NCI-H524 (cell line): ENCODE measurements at regions not wholly inside any gene's neighbourhood (a gene's known extent, or its start where the extent isn't known, plus 50 kb on each side); places are given as distances from the start of the nearest gene placed in this dataset.

Experiments
- DNase-seq, 2 experiments: peaks; one replicate each; lab custom pipeline; 2025; lab: John Stamatoyannopoulos, UW

DNA sequence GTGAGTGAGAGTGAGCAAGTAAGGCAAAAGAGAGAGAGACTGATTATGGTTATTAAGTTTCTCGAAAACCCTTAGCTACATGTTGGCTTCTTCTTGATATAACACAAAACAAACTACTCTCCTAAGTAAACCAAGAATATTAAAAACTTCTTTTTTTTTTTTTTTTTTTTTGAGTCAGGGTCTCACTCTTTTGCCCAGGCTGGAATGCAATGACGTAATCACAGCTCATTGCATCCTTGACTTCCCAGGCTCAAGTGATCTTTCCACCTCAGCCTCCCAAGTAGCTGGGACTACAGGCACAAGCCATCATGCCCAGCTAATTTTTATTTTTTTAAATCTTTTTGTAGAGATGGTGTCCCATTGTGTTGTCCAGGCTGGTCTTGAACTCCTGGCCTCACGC lies 102.2 kb upstream of the IL6 start:
- DNase-seq: no peak

DNA sequence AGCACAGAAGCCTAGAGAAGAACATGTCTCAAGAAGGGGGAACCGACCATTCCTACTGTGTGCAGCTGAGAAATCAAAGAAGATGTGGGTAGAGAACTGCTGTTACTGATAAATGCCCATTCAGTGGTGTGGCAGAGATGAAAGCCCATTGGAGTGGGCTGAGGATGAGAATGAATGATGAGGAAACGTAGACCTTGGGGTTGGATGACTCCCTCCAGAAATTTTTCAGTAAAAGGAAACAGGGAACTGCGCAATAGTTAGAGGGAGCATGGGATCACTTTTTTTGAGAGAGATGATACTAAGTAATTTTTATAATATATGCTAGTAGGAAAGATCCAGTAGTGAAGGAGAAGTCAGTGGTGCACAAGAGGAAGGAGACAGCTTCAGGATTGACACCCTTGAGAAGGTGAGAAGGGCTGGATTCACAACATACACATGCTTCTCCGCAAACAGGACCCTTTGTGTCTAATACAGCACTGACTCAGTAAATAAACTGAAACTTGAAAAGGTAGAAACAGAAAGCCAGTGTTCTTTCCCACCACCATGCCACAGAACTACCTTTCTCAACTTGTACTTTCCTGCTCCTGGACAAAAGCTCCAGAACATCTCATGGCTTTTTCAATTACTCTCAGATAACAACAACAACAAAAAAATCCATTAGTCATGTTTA lies 104.7 kb upstream of the IL6 start:
- DNase-seq: no peak

DNA sequence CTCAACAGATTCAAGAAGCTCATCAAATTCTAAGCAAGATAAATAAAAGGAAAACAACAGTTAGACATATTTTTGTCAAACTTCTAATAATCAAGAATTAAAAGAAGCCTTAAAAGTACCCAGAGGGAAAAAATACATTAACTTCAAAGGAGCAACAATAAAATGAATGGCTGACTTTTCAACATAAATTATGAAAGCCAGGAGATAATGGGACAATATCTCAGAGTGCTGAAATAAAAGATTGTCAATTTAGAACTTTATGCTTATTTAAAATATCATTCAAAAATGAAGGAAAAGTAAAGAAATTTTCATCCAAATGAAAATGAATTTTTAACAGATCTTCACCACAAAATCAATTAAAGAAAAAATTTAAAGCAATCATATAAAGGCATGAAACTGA lies 108.5 kb upstream of the IL6 start:
- no peak for DNase-seq

DNA sequence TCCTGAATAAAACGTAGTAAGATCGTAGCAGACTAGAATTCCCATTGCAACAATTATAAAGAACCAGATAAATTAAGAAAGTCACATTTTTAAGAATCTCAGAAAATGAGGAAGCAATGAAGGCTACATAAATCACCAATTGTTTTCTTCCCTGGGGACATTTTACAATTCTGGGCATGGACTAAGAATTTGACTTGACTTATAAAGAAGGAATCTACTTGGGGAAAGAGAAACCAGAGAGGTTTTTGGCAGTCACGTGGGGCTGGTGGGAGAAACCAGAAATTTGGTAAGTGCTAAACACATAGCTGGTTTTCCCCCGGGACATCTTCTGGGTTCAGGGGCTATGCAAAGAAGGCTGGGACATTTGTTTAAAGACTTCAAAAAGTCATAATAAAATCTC lies 109.8 kb upstream of the IL6 start:
- DNase-seq: no peak

DNA sequence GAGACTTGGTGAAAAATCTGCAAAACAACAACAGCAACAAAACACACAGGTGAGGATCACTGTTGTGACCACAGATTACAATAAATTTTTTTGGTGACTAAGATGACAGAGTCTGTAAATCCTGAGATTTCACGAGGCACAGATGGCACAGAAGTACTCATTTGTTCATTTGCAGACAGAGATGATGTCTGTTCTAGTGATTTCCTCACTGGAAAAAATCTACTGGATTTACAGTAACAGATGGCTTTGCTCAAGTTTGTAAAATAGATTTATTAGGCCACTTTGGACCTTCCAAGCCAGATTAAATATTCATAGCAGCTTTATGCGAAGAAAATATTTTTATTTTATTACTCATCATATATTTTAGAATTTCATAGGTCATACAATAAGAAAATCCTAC lies 113.5 kb upstream of the IL6 start:
- DNase-seq: peak; percentile 18 to 83

DNA sequence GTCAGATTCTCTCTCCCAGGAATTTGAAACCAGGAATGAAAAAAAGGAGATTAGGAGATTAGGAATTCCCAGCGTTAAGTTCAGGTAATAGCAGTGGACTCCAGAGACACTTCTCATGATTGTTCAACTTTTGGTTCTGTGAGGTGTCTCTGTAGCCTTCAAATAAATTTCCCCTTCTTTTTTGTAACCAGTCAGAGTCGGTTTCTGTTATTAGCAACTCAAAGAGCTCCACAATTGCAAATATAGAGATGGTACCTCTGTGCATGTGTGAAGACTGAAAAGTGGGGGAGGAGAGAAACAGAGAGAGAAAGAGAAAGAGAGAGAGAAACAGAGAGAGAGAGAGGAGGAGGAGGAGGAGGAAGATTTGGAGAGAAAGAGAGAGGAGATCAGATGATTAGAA lies 112.8 kb upstream of the STEAP1B start:
- DNase-seq: no peak

- DNase-seq: no peak
Measured at GRCh38 chr7:22611758-22612079, 111.7 kb upstream of the STEAP1B start.

DNA sequence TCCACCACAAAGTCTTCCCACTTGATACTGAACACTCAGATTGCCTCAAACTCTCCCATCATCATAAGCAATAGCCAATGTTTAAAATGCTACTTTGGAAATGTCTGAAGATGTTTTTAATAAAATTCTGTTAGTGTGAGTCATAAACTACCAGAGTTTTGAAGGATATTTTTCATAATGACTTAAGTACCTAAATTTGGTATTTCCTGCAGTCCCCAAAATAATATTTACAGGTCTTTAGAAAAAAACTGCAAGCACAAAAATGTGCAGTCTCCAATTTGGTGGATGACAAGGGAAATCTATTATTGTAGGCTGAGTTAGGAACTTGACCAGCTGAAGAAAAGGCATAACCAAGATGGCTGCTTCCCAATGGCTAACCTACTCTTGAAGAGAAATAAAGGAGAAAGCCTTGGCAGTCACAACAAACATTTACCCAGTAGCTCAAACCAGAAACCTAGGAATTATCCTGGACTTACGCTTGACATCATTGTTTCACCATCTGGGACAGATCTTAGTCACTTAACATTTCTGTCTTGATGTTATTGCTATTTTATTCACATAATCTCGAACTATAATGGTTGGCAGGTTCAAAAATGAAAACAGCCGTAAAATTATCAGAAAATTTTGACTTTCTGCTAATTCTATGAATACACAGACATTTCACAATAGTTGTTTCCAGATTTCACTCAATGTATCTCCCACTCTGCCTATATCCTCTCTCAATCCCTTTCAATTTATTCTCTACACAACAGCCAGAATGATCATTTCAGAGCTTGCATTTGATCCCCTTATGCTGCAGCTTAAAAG lies 111.2 kb upstream of the STEAP1B start:
- DNase-seq: peak in 1 of 2 experiments; percentile 20

DNA sequence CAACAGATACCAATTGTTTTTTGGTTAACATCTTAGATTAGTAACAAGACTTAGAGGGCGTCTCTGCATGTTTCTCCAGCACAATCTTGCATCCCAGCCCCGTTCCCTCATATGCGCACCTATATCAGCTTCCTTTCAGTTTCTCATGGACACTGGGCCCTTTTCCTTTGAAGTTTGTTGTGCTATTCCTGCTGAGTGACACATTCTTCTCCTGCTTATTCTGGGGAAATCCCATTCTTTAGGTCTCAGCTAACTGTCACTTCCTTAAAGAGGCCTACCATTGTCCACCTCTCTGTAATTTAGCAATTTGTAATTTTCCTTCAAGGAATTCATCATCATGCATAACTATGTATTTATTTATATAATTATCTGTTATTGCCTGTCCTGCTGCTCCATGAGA lies 110.3 kb upstream of the STEAP1B start:
- no peak for DNase-seq

DNA sequence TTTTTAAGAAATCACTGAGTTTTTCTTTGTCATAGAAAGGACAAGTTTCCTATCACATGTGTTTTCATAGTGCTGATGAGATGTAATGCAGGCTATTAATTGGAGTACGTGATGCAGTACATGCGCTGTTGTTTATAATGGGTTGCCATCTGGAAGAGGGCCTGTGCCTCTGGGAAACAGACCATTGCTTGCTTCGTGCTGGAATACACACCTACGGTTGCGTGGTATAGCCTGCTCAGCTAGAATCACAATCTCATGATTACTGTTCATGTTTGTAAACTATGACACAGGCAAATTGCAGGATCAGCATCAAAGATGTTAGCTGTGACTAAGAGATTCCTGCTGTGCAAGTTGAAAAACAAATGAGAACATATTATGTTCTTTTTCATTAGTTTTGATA lies 107.2 kb upstream of the STEAP1B start:
- peak in 1 of 2 experiments; percentile 69 for DNase-seq

GRCh38 chr7:22604246-22604645 lies 104.3 kb upstream of the STEAP1B start:
- no peak for DNase-seq

DNA sequence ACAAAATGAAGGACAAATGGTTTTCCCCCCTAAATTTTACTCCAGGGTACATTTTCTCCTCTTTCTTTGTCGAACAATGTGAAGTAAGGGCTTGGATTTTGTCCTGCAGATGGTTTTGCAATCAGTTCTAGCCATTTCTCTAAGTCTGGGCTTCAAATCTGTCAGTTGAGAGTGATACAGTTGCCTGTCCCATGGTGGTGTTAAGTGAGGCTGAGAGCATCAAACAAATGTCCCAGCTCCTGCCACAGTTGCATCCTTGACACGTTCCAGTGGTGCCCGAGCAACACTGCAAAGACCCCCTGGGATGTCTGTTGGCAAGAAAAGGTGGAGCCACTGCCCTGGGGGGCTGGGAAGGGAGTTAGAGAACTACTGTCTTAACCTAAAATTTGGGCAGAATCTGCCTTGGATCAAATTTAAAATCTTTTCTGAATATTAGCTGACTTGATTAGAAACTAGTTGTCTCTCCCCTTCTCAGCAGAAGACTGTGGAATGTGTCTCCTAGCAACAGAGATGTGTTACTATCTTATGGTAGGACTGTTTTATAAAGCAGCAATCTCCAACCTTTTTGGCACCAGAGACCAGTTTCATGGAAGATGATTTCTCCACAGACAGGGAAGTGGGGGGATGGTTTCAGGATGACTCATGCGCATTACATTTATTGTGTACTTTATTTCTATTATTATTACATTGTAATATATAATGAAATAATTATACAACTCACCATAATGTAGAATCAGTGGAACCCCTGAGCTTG lies 102.0 kb upstream of the STEAP1B start:
- DNase-seq: no peak

- DNase-seq: no peak
Measured at GRCh38 chr7:22601408-22601807, 101.4 kb upstream of the STEAP1B start.

DNA sequence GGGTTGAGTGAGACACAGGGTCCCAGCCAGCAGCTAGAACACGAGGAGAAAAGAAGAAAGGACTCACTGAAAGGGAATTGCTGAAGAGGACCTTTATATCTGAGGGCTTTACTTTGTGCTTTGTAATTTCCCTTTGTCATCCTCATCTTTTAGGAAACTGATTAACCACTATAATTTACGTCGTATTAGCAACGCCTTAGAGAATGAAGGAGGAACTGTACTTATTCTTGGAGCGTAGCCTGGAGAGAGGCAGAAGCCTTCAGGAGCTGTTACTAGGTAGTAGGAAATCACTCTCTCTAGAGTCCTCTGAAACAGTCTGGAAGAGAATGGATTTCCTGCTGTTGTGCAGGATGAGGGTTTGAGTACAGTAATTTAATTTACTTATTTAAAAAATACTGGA lies 101.0 kb upstream of the STEAP1B start:
- no peak for DNase-seq

GRCh38 chr7:22598318-22598920 lies 98.4 kb upstream of the STEAP1B start:
- no peak for DNase-seq

DNA sequence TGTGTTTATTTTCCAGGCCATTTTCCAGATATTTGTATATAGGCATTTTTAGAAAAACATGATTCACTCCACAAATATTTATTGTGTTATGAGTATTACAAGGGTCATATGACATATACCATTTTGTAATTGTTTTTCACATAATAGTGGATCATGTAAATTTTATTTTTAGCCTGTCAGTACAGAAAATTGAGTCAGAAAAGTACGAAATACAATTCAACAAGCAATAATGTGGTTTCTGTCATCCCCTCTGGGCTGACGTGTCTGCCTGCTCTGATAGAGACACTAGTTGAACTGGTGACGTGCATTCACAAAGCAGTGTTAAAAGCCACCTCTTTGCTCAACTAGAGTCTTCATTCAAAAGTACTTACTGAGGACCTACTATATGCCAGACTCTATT lies 97.9 kb upstream of the STEAP1B start:
- no peak for DNase-seq

DNA sequence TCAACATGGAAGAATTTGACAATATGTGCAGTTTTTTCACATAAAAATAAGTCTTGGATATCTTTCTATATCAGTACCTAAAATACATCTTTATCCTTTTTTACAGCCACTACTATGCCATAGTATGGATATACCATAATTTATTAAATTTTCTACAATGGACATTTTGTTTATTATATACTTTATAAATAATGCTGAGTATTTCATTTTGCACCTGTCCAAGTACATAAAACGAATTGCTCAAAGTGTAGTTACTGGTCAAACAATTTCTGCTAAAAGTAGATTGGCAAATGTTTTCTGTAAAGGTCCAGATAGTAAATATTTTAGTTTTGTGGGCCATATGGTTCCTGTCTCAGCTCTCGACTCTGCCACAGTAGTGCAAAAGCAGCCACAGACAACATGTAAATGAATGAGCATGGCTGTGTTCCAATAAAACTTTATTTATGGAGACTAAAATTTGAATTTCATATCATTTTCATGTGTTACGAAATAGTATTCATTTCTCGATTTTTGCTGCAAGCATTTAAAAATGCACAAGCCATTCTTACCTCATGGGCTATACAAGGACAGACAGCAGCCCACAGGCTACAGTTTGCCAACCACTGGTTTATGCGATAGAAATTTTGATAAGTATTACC lies 96.9 kb upstream of the STEAP1B start:
- DNase-seq: no peak

GRCh38 chr7:22594020-22594419 lies 94.0 kb upstream of the STEAP1B start:
- DNase-seq: no peak

- DNase-seq: no peak
Measured at GRCh38 chr7:22591271-22591670, 91.3 kb upstream of the STEAP1B start.

DNA sequence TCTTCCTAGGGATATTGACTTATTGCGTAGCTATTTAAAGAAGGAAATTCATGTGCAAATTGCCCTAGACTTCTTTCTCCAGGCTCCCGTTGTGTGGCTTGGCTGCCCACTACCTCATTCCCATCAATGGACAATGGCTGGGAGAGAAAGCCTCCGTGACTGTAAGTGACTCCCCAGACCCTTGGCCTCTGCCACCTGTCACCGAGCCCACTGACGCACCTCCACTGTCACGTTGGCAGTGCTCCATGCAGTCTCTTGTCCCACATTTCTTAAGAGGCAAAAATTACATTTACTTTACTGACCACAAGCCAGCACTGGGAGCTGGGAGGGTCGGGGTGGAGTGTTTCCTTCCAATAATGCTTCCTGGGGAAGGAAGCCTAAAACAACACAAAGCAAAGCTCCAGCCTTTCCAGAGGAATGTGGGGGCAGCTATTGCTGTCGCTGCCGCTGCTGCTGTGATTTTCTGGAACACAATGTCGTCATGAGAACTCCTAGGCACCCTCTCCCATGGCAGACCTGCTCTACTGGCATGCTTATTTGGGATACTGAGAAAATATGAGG lies 89.7 kb upstream of the STEAP1B start:
- DNase-seq: no peak

- no peak for DNase-seq
Measured at GRCh38 chr7:22588351-22588750, 88.4 kb upstream of the STEAP1B start.

DNA sequence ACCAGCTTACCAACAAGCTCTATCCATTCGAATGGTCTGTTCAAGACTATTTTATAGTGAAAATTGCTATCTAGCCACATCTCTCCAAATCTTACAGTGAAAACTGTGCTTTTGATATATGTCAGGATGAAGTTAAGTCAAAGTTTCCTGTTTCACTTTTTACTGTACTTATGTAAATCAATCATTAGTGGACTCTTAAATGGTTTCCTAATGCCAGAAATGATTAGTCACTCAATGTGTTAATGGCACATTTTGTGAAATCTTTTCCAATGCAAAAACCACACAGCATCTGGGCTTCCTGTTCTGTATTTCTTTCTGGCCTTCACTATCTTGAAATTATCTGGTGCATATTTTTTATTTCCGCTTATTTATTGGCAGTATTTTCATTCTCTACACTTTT lies 87.3 kb upstream of the STEAP1B start:
- DNase-seq: no peak
